ENCODE measurements at regions not wholly inside any gene's neighbourhood (a gene's known extent, or its start where the extent isn't known, plus 50 kb on each side); places are given as distances from the start of the nearest gene placed in this dataset.

GRCh38 chr4:56127716-56128115, 179.0 kb downstream of the CEP135 start:
- intact Hi-C loops (cut with micrococcal nuclease; ENCODE audit: unreplicated experiment) = loop anchor here (2.0 kb wide), 1 partner anchor 113 kb away; no protein-coding TSS in a partner anchor
- TF ChIP-seq, protein P1, sequence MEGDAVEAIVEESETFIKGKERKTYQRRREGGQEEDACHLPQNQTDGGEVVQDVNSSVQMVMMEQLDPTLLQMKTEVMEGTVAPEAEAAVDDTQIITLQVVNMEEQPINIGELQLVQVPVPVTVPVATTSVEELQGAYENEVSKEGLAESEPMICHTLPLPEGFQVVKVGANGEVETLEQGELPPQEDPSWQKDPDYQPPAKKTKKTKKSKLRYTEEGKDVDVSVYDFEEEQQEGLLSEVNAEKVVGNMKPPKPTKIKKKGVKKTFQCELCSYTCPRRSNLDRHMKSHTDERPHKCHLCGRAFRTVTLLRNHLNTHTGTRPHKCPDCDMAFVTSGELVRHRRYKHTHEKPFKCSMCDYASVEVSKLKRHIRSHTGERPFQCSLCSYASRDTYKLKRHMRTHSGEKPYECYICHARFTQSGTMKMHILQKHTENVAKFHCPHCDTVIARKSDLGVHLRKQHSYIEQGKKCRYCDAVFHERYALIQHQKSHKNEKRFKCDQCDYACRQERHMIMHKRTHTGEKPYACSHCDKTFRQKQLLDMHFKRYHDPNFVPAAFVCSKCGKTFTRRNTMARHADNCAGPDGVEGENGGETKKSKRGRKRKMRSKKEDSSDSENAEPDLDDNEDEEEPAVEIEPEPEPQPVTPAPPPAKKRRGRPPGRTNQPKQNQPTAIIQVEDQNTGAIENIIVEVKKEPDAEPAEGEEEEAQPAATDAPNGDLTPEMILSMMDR (IDR thresholded peaks at IDR 0.05; ENCODE audit: insufficient read depth in 1 of 2, low read depth in 1 of 2, low read length in 1 of 2, severe bottlenecking in 1 of 2, unreplicated experiment in 1 of 2) = no peak
- Mint-ChIP-seq H3K4me1 (ENCODE audit: low read depth, unreplicated experiment) (peaks cover 18% of the 10 kb centered on the region), H3K9me3 (ENCODE audit: unreplicated experiment) (no peaks in the 10 kb centered on the region), H3K36me3 (ENCODE audit: insufficient read depth, unreplicated experiment) (no peaks in the 10 kb centered on the region), H3K27ac (ENCODE audit: unreplicated experiment) (no peak overlapping the region), H3K27me3 (ENCODE audit: insufficient read depth, unreplicated experiment) (no peaks in the 10 kb centered on the region), H3K4me3 (ENCODE audit: unreplicated experiment) (no peak overlapping the region)
- no peaks in the 10 kb centered on the region for H3K27me3 ChIP-seq (replicated peaks; ENCODE audit: control insufficient read depth, insufficient read depth, low read length)
- H3K9me3 ChIP-seq = no peaks in the 10 kb centered on the region
- POLR2A ChIA-PET = no interaction called here
- no peak for DNase-seq
- CTCF ChIA-PET = no interaction called here
- H3K4me3 ChIP-seq (ENCODE audit: low read depth, low read length) = no peak overlapping the region
- H3K4me1 ChIP-seq = peaks cover 10% of the 10 kb centered on the region
- no peaks in the 10 kb centered on the region for H3K36me3 ChIP-seq (ENCODE audit: control insufficient read depth, insufficient read depth, low read length)
- BruUV-seq (replicated peaks) = no TSS peak

DNA sequence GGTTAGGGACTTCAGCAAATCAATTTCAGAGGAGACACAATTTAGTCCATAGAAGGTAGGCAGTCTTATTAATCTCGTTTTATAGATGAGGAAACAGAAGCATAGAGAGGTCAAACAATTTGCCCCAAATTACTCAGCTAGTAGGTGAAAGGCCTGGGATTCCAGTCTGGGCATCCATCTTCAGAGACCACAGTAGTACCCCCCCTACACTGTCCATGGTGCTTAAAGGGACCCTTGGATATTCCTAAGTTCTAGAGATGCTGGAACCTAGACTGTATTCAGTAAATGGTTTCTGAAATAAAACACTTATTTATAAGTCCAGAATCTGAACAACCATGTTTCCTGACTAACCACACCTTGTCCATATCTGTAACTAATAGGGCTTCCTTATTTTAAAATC, 174.8 kb downstream of the CEP135 start:
- Mint-ChIP-seq H3K4me3 (ENCODE audit: unreplicated experiment) (no peak overlapping the region), H3K4me1 (ENCODE audit: low read depth, unreplicated experiment) (no peaks in the 10 kb centered on the region), H3K9me3 (ENCODE audit: unreplicated experiment) (no peaks in the 10 kb centered on the region), H3K36me3 (ENCODE audit: insufficient read depth, unreplicated experiment) (no peaks in the 10 kb centered on the region), H3K27ac (ENCODE audit: unreplicated experiment) (no peak overlapping the region), H3K27me3 (ENCODE audit: insufficient read depth, unreplicated experiment) (no peaks in the 10 kb centered on the region)
- TF ChIP-seq, protein P1 (IDR thresholded peaks at IDR 0.05; ENCODE audit: insufficient read depth in 1 of 2, low read depth in 1 of 2, low read length in 1 of 2, severe bottlenecking in 1 of 2, unreplicated experiment in 1 of 2) = no peak
- Histone ChIP-seq H3K27me3 (replicated peaks; ENCODE audit: control insufficient read depth, insufficient read depth, low read length) (no peaks in the 10 kb centered on the region), H3K4me3 (ENCODE audit: low read depth, low read length) (no peak overlapping the region), H3K4me1 (no peaks in the 10 kb centered on the region), H3K36me3 (ENCODE audit: control insufficient read depth, insufficient read depth, low read length) (no peaks in the 10 kb centered on the region), H3K9me3 (no peaks in the 10 kb centered on the region)
- intact Hi-C loops (cut with micrococcal nuclease; ENCODE audit: unreplicated experiment) = no loop called here
- no peak for DNase-seq
- CTCF ChIA-PET = no interaction called here
- POLR2A ChIA-PET = no interaction called here
- no TSS peak for BruUV-seq (replicated peaks)

DNA sequence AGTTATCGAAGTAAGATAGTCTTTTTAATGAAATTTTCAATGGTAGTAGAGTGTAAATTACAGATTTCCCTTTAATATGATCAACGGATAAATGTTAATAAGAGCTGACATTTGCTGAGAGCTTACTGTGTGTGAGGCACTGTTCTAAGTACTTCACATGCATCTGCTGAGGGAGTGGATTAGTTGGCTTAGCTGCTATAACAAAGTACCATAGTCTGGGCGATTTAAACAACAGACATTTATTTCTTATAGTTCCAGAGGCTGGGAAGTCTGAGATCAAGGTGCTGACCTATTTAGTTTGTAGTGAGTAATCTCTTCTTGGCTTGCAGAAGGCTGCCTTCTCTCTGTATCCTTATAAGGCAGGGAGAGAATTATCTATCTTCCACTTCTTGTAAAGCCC, 174.3 kb downstream of the CEP135 start:
- Histone ChIP-seq H3K27me3 (replicated peaks; ENCODE audit: control insufficient read depth, insufficient read depth, low read length) (no peaks in the 10 kb centered on the region), H3K4me3 (ENCODE audit: low read depth, low read length) (no peak overlapping the region), H3K9me3 (no peaks in the 10 kb centered on the region), H3K4me1 (no peaks in the 10 kb centered on the region), H3K36me3 (ENCODE audit: control insufficient read depth, insufficient read depth, low read length) (no peaks in the 10 kb centered on the region; the same call in 1 of the 2 replicates)
- TF ChIP-seq, protein P1 (IDR thresholded peaks at IDR 0.05; ENCODE audit: insufficient read depth in 1 of 2, low read depth in 1 of 2, low read length in 1 of 2, severe bottlenecking in 1 of 2, unreplicated experiment in 1 of 2) = no peak
- Mint-ChIP-seq H3K4me1 (ENCODE audit: low read depth, unreplicated experiment) (no peaks in the 10 kb centered on the region), H3K9me3 (ENCODE audit: unreplicated experiment) (no peaks in the 10 kb centered on the region), H3K27me3 (ENCODE audit: insufficient read depth, unreplicated experiment) (no peaks in the 10 kb centered on the region), H3K4me3 (ENCODE audit: unreplicated experiment) (no peak overlapping the region), H3K36me3 (ENCODE audit: insufficient read depth, unreplicated experiment) (no peaks in the 10 kb centered on the region), H3K27ac (ENCODE audit: unreplicated experiment) (no peak overlapping the region)
- no peak for DNase-seq
- intact Hi-C loops (cut with micrococcal nuclease; ENCODE audit: unreplicated experiment) = no loop called here
- ChIA-PET CTCF (no interaction called here), POLR2A (no interaction called here)
- BruUV-seq (replicated peaks) = no TSS peak

Measured in Caco-2 (cell line).